ENCODE measurements at regions not wholly inside any gene's neighbourhood (a gene's known extent, or its start where the extent isn't known, plus 50 kb on each side); places are given as distances from the start of the nearest gene placed in this dataset.

- in situ Hi-C loops (cut with MboI), result no loop called here
- CTCF ChIA-PET, result interaction anchor here (1.0 kb wide), 1 partner anchor 10 kb away, joined by 3 read pairs; no protein-coding TSS in a partner anchor
- no peak for DNase-seq (ENCODE audit: low read depth, low spot score)
- POLR2A ChIA-PET, result no interaction called here
- RAD21 ChIA-PET (ENCODE audit: unreplicated experiment), result no interaction called here
- Histone ChIP-seq H3K36me3 (ENCODE audit: control insufficient read depth in 2 of 2, insufficient read depth in 2 of 2, low read length in 1 of 2) (no peaks in the 10 kb centered on the region), H3K4me2 (ENCODE audit: control insufficient read depth, insufficient read depth) (no peak overlapping the region), H3K9ac (ENCODE audit: control insufficient read depth, insufficient read depth, low read length) (no peak overlapping the region), H3K4me1 (ENCODE audit: control insufficient read depth, insufficient read depth, low read length) (peaks cover 28% of the 10 kb centered on the region), H3K9me3 (replicated peaks; ENCODE audit: control insufficient read depth, insufficient read depth, low read length) (no peaks in the 10 kb centered on the region), H3K4me3 (no peak overlapping the region), H2AFZ (ENCODE audit: control insufficient read depth, low read depth, low read length) (no peak overlapping the region), H4K20me1 (ENCODE audit: control insufficient read depth, insufficient read depth) (no peaks in the 10 kb centered on the region), H3K79me2 (ENCODE audit: control insufficient read depth, insufficient read depth, low read length) (no peaks in the 10 kb centered on the region), H3K27me3 (replicated peaks in 1 of 2; ENCODE audit: control insufficient read depth in 2 of 2, insufficient read depth in 2 of 2, low read length in 1 of 2) (no peaks in the 10 kb centered on the region), H3K27ac (ENCODE audit: control insufficient read depth, insufficient read depth) (no peak overlapping the region)
- no TSS peak for BruUV-seq (replicated peaks)
- intact Hi-C loops (cut with micrococcal nuclease; ENCODE audit: unreplicated experiment), result no loop called here
- TF ChIP-seq JUNB (IDR thresholded peaks at IDR 0.05) (no peak), E4F1 (IDR thresholded peaks at IDR 0.05; ENCODE audit: borderline replicate concordance, partially characterized antibody) (no peak), HSF1 (IDR thresholded peaks at IDR 0.05; ENCODE audit: low read depth, low read length) (no peak), RCOR1 (conservative IDR thresholded peaks at IDR 0.05; ENCODE audit: low read depth, low read length) (no peak)
- SMC1A ChIA-PET (ENCODE audit: uncharacterized antibody, unreplicated experiment), result interaction anchor here (1.1 to 1.4 kb wide), 2 partner anchors 20 to 23 kb away, joined by 4 read pairs; no protein-coding TSS in a partner anchor
- no peak for ATAC-seq
- no peak for FAIRE-seq
- WGBS (ENCODE audit: insufficient coverage, insufficient replicate concordance, low lambda C conversion rate, missing lambda C conversion rate), result 47% methylated on average over 1 of the region's 1 CpG
These were observed 55.9 kb upstream of the PIP4K2A start for GRCh38 chr10:22770270-22770669.
